SK-N-SH (cell line): ENCODE measurements at regions not wholly inside any gene's neighbourhood (a gene's known extent, or its start where the extent isn't known, plus 50 kb on each side); places are given as distances from the start of the nearest gene placed in this dataset.

ENCODE experiments used
- CTCF ChIA-PET: fragments of 300-600, 350-600 bp; formaldehyde crosslinking; extraction: SDS; loops from one replicate; lab custom pipeline; 2021; lab: Yijun Ruan, JAX
- POLR2A ChIA-PET: fragments of 350-600 bp; sonication (Branson Sonifier 250); formaldehyde crosslinking; extraction: SDS; loops from one replicate; lab custom pipeline; 2020; ENCODE audit warnings: antibody characterized with exemption, inconsistent platforms; lab: Yijun Ruan, JAX
- DNase-seq: peaks from one replicate; pipeline ENCODE4 v3.0.0; 2012
- H2AFZ ChIP-seq: fragments of 200-600 bp; sonication (generic); 2 replicates; pipeline ENCODE4 v1.8.1; 2016; ENCODE audit warnings: antibody characterized with exemption, mild to moderate bottlenecking, low read depth
- H3F3A ChIP-seq: fragments of 200-600 bp; sonication (generic); replicated peaks from 2 replicates; pipeline ENCODE3; 2016; ENCODE audit warnings: antibody characterized with exemption, mild to moderate bottlenecking; ENCODE audit not compliant: insufficient read depth
- H3K27ac ChIP-seq, 2 experiments: fragments of 200-500 bp in 1 of 2; fragments of 200-600 bp in 1 of 2; sonication (Bioruptor generic) in 1 of 2; sonication (generic), shearing (Covaris generic) in 1 of 2; 2 replicates each; pipeline versions ENCODE4 v1.5.1 to v1.6.1; 2014 to 2016; ENCODE audit warnings: low read depth in 2 of 2, inconsistent platforms in 1 of 2, low read length in 1 of 2, mild to moderate bottlenecking in 1 of 2, mixed read lengths in 1 of 2
- H3K27me3 ChIP-seq: fragments of 200-600 bp; sonication (generic), shearing (Covaris generic); 2 replicates; pipeline ENCODE4 v1.6.1; 2016; ENCODE audit warnings: mixed run types; ENCODE audit not compliant: insufficient read depth
- H3K36me3 ChIP-seq, 2 experiments: fragments of 200-500 bp in 1 of 2; fragments of 200-600 bp in 1 of 2; sonication (Bioruptor generic) in 1 of 2; sonication (generic) in 1 of 2; replicated peaks in 1 of 2; 2 replicates each; pipeline versions ENCODE3 to v1.5.1; 2014 to 2016; ENCODE audit warnings: low read length in 1 of 2, mild to moderate bottlenecking in 1 of 2; ENCODE audit not compliant: insufficient read depth in 2 of 2, control insufficient read depth in 1 of 2
- H3K4me1 ChIP-seq, 2 experiments: fragments of 200-500 bp in 1 of 2; fragments of 200-600 bp in 1 of 2; sonication (Bioruptor generic) in 1 of 2; sonication (generic), shearing (Covaris generic) in 1 of 2; 2 replicates each; pipeline versions ENCODE4 v1.5.1 to v1.6.1; 2014 to 2016; ENCODE audit warnings: low read depth in 1 of 2, low read length in 1 of 2, mixed run types in 1 of 2; ENCODE audit not compliant: insufficient read depth in 2 of 2, control insufficient read depth in 1 of 2
- H3K4me2 ChIP-seq: fragments of 200-600 bp; sonication (generic), shearing (Covaris generic); 2 replicates; pipeline ENCODE4 v1.6.1; 2017; ENCODE audit warnings: mixed run types
- H3K4me3 ChIP-seq, 2 experiments: fragments of 200-500 bp in 1 of 2; fragments of 200-600 bp in 1 of 2; sonication (Bioruptor generic) in 1 of 2; sonication (generic), shearing (Covaris generic) in 1 of 2; 2 replicates each; pipeline versions ENCODE4 v1.5.1 to v1.8.1; 2014 to 2016; ENCODE audit warnings: low read depth in 2 of 2, inconsistent platforms in 1 of 2, low read length in 1 of 2, mild to moderate bottlenecking in 1 of 2, mixed read lengths in 1 of 2, moderate library complexity in 1 of 2
- H3K79me2 ChIP-seq: fragments of 200-600 bp; sonication (generic); 2 replicates; pipeline ENCODE4 v1.8.1; 2017; ENCODE audit warnings: mild to moderate bottlenecking; ENCODE audit not compliant: insufficient read depth
- H3K9ac ChIP-seq: fragments of 200-600 bp; sonication (generic); 2 replicates; pipeline ENCODE4 v1.6.1; 2017; ENCODE audit warnings: mixed run types
- H3K9me2 ChIP-seq: fragments of 200-600 bp; sonication (generic); 2 replicates; pipeline ENCODE4 v1.6.1; 2017; ENCODE audit warnings: mixed run types
- H3K9me3 ChIP-seq: fragments of 200-600 bp; sonication (generic); 2 replicates; pipeline ENCODE4 v1.6.1; 2017; ENCODE audit warnings: mixed run types, mild to moderate bottlenecking, moderate library complexity
- H4K20me1 ChIP-seq: fragments of 200-600 bp; sonication (generic); 2 replicates; pipeline ENCODE4 v1.6.1; 2017; ENCODE audit warnings: mild to moderate bottlenecking, mixed run types; ENCODE audit not compliant: insufficient read depth
- EP300 ChIP-seq, 2 experiments: IDR thresholded peaks; 2 replicates each; pipeline versions ENCODE4 v1.4.0 to v1.6.1; 2012; ENCODE audit warnings: borderline replicate concordance in 1 of 2, low read depth in 1 of 2, low read length in 1 of 2
- FOSL2 ChIP-seq: IDR thresholded peaks from 2 replicates; pipeline ENCODE4 v1.4.0; 2012; ENCODE audit warnings: low read depth, mild to moderate bottlenecking, moderate library complexity, borderline replicate concordance
- FOXM1 ChIP-seq: IDR thresholded peaks from 2 replicates; pipeline ENCODE4 v1.4.0; 2012; ENCODE audit warnings: low read depth, mild to moderate bottlenecking
- JUND ChIP-seq: IDR thresholded peaks from 2 replicates; pipeline ENCODE4 v1.4.0; 2012
- NFIC ChIP-seq: IDR thresholded peaks from 2 replicates; pipeline ENCODE4 v1.4.0; 2012; ENCODE audit warnings: borderline replicate concordance
- PBX3 ChIP-seq: IDR thresholded peaks from 2 replicates; pipeline ENCODE4; 2012
- POLR2AphosphoS5 ChIP-seq: IDR thresholded peaks from 2 replicates; pipeline ENCODE4 v1.6.1; 2012; ENCODE audit warnings: low read depth, low read length
- RFX5 ChIP-seq: IDR thresholded peaks from 2 replicates; pipeline ENCODE4 v1.6.1; 2012; ENCODE audit warnings: mild to moderate bottlenecking, improper control_type of control experiment, low read length
- RXRA ChIP-seq: IDR thresholded peaks from 2 replicates; pipeline ENCODE4 v1.4.0; 2012; ENCODE audit warnings: low read depth, mild to moderate bottlenecking, borderline replicate concordance
- TAF1 ChIP-seq: IDR thresholded peaks from 2 replicates; pipeline ENCODE4 v1.6.1; 2012; ENCODE audit warnings: low read depth, mild to moderate bottlenecking, low read length, moderate library complexity, borderline replicate concordance
- TCF12 ChIP-seq: IDR thresholded peaks from 2 replicates; pipeline ENCODE4 v1.4.0; 2012
- TEAD4 ChIP-seq: IDR thresholded peaks from 2 replicates; pipeline ENCODE4 v1.4.0; 2012; ENCODE audit warnings: mild to moderate bottlenecking, borderline replicate concordance; ENCODE audit not compliant: insufficient read depth
- WGBS: methylation state at CpG from one replicate; pipeline ENCODE4 v1.1.6; 2017; ENCODE audit warnings: low lambda C conversion rate; 5-methylcytosine and 5-hydroxymethylcytosine counted together
- TF ChIP-seq, protein P1 (sequence below): IDR thresholded peaks from 2 replicates; pipeline ENCODE4 v1.4.0; 2012; ENCODE audit warnings: low read depth
- TF ChIP-seq, protein P2 (sequence below): fragments of 150-350 bp; IDR thresholded peaks from 2 replicates; pipeline ENCODE4 v1.6.1; 2017; ENCODE audit warnings: antibody characterized with exemption, low read length, low read depth, borderline replicate concordance

GRCh38 chr2:61718965-61719364, 134.9 kb downstream of the FAM161A start:
- Histone ChIP-seq H4K20me1 (no peaks in the 10 kb centered on the region), H3K36me3 (no peaks in the 10 kb centered on the region), H3K4me3 (no peak overlapping the region), H3K4me2 (no peak overlapping the region), H2AFZ (no peak overlapping the region), H3K4me1 (no peaks in the 10 kb centered on the region), H3K27ac (no peak overlapping the region), H3F3A (peaks cover 4% of the 10 kb centered on the region), H3K9me3 (no peaks in the 10 kb centered on the region), H3K9me2 (no peaks in the 10 kb centered on the region), H3K9ac (no peak overlapping the region), H3K27me3 (no peaks in the 10 kb centered on the region), H3K79me2 (no peaks in the 10 kb centered on the region)
- no peak for DNase-seq
- TF ChIP-seq EP300 (IDR thresholded peaks at IDR 0.05; ENCODE audit: borderline replicate concordance in 1 of 2, low read depth in 1 of 2, low read length in 1 of 2), result no peak
- WGBS, result 91% methylated on average over 5 of the region's 5 CpGs
- ChIA-PET CTCF (no interaction called here), POLR2A (no interaction called here)

GRCh38 chr2:61715506-61715905, 138.4 kb downstream of the FAM161A start:
- H3K4me2 ChIP-seq, result no peak overlapping the region
- H3K9me3 ChIP-seq, result no peaks in the 10 kb centered on the region
- H3K27me3 ChIP-seq, result no peaks in the 10 kb centered on the region
- TF ChIP-seq, protein P1, sequence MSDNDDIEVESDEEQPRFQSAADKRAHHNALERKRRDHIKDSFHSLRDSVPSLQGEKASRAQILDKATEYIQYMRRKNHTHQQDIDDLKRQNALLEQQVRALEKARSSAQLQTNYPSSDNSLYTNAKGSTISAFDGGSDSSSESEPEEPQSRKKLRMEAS, result no peak
- no peak for TF ChIP-seq FOXM1
- TF ChIP-seq, protein P2, sequence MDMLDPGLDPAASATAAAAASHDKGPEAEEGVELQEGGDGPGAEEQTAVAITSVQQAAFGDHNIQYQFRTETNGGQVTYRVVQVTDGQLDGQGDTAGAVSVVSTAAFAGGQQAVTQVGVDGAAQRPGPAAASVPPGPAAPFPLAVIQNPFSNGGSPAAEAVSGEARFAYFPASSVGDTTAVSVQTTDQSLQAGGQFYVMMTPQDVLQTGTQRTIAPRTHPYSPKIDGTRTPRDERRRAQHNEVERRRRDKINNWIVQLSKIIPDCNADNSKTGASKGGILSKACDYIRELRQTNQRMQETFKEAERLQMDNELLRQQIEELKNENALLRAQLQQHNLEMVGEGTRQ, result no peak
- TF ChIP-seq POLR2AphosphoS5, result no peak
- TF ChIP-seq TCF12, result no peak
- TF ChIP-seq PBX3, result no peak
- TF ChIP-seq EP300 (IDR thresholded peaks at IDR 0.05; ENCODE audit: borderline replicate concordance in 1 of 2, low read depth in 1 of 2, low read length in 1 of 2), result no peak
- no peak for TF ChIP-seq FOSL2
- TF ChIP-seq, all 33 proteins: peak for 0
- DNase-seq, result no peak
- Histone ChIP-seq H3F3A (peaks cover under 1% of the 10 kb centered on the region), H3K36me3 (no peaks in the 10 kb centered on the region), H3K27ac (no peak overlapping the region), H3K79me2 (no peaks in the 10 kb centered on the region), H3K9ac (no peak overlapping the region), H2AFZ (no peak overlapping the region), H3K4me1 (no peaks in the 10 kb centered on the region), H3K4me3 (no peak overlapping the region), H3K9me2 (no peaks in the 10 kb centered on the region), H4K20me1 (no peaks in the 10 kb centered on the region)
- ChIA-PET CTCF (no interaction called here), POLR2A (no interaction called here)
- WGBS, result 88% methylated on average over 2 of the region's 2 CpGs

- POLR2A ChIA-PET, result no interaction called here
- 57% methylated on average over 4 of the region's 5 CpGs for WGBS
- H3K79me2 ChIP-seq, result no peaks in the 10 kb centered on the region
- TF ChIP-seq RFX5 (no peak), TEAD4 (no peak), EP300 (IDR thresholded peaks at IDR 0.05; ENCODE audit: borderline replicate concordance in 1 of 2, low read depth in 1 of 2, low read length in 1 of 2) (no peak), RXRA (no peak), TAF1 (no peak), NFIC (no peak), PBX3 (no peak), JUND (no peak)
- TF ChIP-seq, protein P2, result no peak
These were observed 139.7 kb downstream of the FAM161A start for GRCh38 chr2:61714210-61714609.

More at GRCh38 chr2:61714210-61714609, 139.7 kb downstream of the FAM161A start:
- Histone ChIP-seq H3K9me2 (no peaks in the 10 kb centered on the region), H2AFZ (no peak overlapping the region), H4K20me1 (no peaks in the 10 kb centered on the region), H3K9ac (no peak overlapping the region), H3K4me1 (no peaks in the 10 kb centered on the region), H3K27me3 (no peaks in the 10 kb centered on the region), H3K9me3 (no peaks in the 10 kb centered on the region), H3K4me3 (no peak overlapping the region), H3K27ac (no peak overlapping the region), H3K4me2 (no peak overlapping the region), H3F3A (no peaks in the 10 kb centered on the region), H3K36me3 (no peaks in the 10 kb centered on the region)
- CTCF ChIA-PET, result interaction anchor here (1.5 kb wide), 1 partner anchor 31 kb away, joined by 3 read pairs; no protein-coding TSS in a partner anchor
- no peak for DNase-seq
